Peyer's patch (tissue), 4 donors: ENCODE measurements at regions not wholly inside any gene's neighbourhood (a gene's known extent, or its start where the extent isn't known, plus 50 kb on each side); places are given as distances from the start of the nearest gene placed in this dataset.

Source experiments
- CTCF ChIP-seq, 6 experiments: fragments of 450-650 bp in 4 of 6; fragments of 200-600 bp in 2 of 6; sonication (generic) in 1 of 6; IDR thresholded peaks; one replicate each; pipeline ENCODE4 v1.5.1; 2017 to 2019; ENCODE audit warnings: antibody characterized with exemption in 6 of 6, mild to moderate bottlenecking in 3 of 6, moderate library complexity in 1 of 6
- POLR2A ChIP-seq, 2 donors: fragments of 450-650 bp; IDR thresholded peaks; one replicate each; pipeline ENCODE4 v1.5.1; 2017; ENCODE audit warnings: antibody characterized with exemption in 2 of 2, mild to moderate bottlenecking in 2 of 2, moderate library complexity in 2 of 2

DNA sequence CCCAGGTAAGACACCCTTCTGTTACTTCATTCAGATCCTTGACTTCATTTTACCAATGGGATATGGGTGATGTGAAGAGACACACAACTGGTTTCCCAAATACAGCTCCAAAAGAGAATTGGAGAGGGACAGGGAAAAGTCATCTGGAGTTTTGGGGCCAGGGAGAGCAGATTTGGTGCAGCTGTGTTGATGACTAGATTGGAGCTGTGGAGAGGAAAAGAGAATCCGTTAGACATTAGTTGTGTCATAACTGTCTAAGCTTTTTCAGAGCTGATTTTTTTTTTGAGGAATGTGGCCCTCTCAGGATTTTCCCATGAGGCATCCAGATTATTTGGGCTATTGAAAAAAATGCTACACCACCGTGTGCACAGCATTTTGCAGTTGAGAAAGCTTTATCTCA is 423.4 kb downstream of the DMAC1 start:
- TF ChIP-seq CTCF (IDR thresholded peaks at IDR 0.05) (no peak), POLR2A (IDR thresholded peaks at IDR 0.05) (no peak)
